ENCODE measurements at regions not wholly inside any gene's neighbourhood (a gene's known extent, or its start where the extent isn't known, plus 50 kb on each side); places are given as distances from the start of the nearest gene placed in this dataset.
A peak's percentile ranks its signal among the peaks of the same experiment; 100 is the strongest.

- no peaks in the 10 kb centered on the region for H3K27me3 ChIP-seq (ENCODE audit: control insufficient read depth, insufficient read depth, low read length)
- no peak overlapping the region for H2AFZ ChIP-seq (ENCODE audit: low read length)
- peak in 1 of 2 donors; percentile 2 for DNase-seq (ENCODE audit: low read depth in 2 of 2)
- H4K20me1 ChIP-seq (ENCODE audit: control insufficient read depth, extremely low read depth, insufficient read depth, low read length) = no peaks in the 10 kb centered on the region
- no peak overlapping the region for H3K4me3 ChIP-seq (replicated peaks in 1 of 4; ENCODE audit: control extremely low read depth in 1 of 4, insufficient read depth in 1 of 4, low read depth in 3 of 4, low read length in 4 of 4)
- TF ChIP-seq EZH2 (IDR thresholded peaks at IDR 0.05; ENCODE audit: low read length, missing control alignments) = no peak
- TF ChIP-seq, protein P1, sequence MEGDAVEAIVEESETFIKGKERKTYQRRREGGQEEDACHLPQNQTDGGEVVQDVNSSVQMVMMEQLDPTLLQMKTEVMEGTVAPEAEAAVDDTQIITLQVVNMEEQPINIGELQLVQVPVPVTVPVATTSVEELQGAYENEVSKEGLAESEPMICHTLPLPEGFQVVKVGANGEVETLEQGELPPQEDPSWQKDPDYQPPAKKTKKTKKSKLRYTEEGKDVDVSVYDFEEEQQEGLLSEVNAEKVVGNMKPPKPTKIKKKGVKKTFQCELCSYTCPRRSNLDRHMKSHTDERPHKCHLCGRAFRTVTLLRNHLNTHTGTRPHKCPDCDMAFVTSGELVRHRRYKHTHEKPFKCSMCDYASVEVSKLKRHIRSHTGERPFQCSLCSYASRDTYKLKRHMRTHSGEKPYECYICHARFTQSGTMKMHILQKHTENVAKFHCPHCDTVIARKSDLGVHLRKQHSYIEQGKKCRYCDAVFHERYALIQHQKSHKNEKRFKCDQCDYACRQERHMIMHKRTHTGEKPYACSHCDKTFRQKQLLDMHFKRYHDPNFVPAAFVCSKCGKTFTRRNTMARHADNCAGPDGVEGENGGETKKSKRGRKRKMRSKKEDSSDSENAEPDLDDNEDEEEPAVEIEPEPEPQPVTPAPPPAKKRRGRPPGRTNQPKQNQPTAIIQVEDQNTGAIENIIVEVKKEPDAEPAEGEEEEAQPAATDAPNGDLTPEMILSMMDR (conservative IDR thresholded peaks at IDR 0.05 in 1 of 2, IDR thresholded peaks at IDR 0.05 in 1 of 2; ENCODE audit: low read depth in 1 of 2, low read length in 2 of 2) = no peak
- no peaks in the 10 kb centered on the region for H3K4me1 ChIP-seq (ENCODE audit: control insufficient read depth, extremely low read depth, insufficient read depth, low read length)
- H3K79me2 ChIP-seq (ENCODE audit: control insufficient read depth, insufficient read depth, low read length) = no peaks in the 10 kb centered on the region
- H3K36me3 ChIP-seq (ENCODE audit: control insufficient read depth, insufficient read depth, low read length) = no peaks in the 10 kb centered on the region
- no peak overlapping the region for H3K9ac ChIP-seq (ENCODE audit: insufficient read depth, low read length)
- H3K4me2 ChIP-seq (ENCODE audit: extremely low read depth, insufficient read depth, low read length) = no peak overlapping the region
- H3K27ac ChIP-seq (ENCODE audit: insufficient read depth, low read length) = no peak overlapping the region
- H3K9me3 ChIP-seq (ENCODE audit: control insufficient read depth, insufficient read depth, low read depth, low read length) = no peaks in the 10 kb centered on the region
Measured at GRCh38 chr4:45438047-45438446, 685.8 kb downstream of the GABRG1 start.

DNA sequence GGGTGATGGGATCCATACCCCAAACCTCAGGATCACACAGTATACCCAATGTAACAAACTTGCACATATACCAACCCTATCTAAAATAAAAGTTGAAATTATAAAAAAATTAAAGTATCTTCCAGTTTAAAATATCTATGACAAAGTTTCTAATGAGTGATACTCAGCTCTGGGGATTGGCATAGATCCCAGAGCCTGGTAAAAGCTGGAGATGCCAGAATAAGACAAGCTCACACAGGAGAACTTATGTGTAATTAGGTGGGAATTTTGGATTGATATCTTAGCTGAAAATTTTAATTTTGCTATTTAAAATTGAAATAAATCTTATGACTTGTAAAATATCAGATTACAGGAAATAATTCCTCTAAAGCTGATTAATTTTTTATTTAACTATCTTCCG is 686.5 kb downstream of the GABRG1 start:
- H4K20me1 ChIP-seq (ENCODE audit: control insufficient read depth, extremely low read depth, insufficient read depth, low read length) = no peaks in the 10 kb centered on the region
- no peak for TF ChIP-seq EZH2 (IDR thresholded peaks at IDR 0.05; ENCODE audit: low read length, missing control alignments)
- TF ChIP-seq, protein P1 (conservative IDR thresholded peaks at IDR 0.05 in 1 of 2, IDR thresholded peaks at IDR 0.05 in 1 of 2; ENCODE audit: low read depth in 1 of 2, low read length in 2 of 2) = no peak
- no peak overlapping the region for H3K9ac ChIP-seq (ENCODE audit: insufficient read depth, low read length)
- H2AFZ ChIP-seq (ENCODE audit: low read length) = no peak overlapping the region
- H3K4me2 ChIP-seq (ENCODE audit: extremely low read depth, insufficient read depth, low read length) = no peak overlapping the region
- H3K79me2 ChIP-seq (ENCODE audit: control insufficient read depth, insufficient read depth, low read length) = no peaks in the 10 kb centered on the region
- H3K27me3 ChIP-seq (ENCODE audit: control insufficient read depth, insufficient read depth, low read length) = no peaks in the 10 kb centered on the region
- no peak overlapping the region for H3K4me3 ChIP-seq (replicated peaks in 1 of 4; ENCODE audit: control extremely low read depth in 1 of 4, insufficient read depth in 1 of 4, low read depth in 3 of 4, low read length in 4 of 4)
- H3K27ac ChIP-seq (ENCODE audit: insufficient read depth, low read length) = no peak overlapping the region
- no peaks in the 10 kb centered on the region for H3K4me1 ChIP-seq (ENCODE audit: control insufficient read depth, extremely low read depth, insufficient read depth, low read length)
- no peak for DNase-seq (ENCODE audit: low read depth in 2 of 2)
- no peaks in the 10 kb centered on the region for H3K36me3 ChIP-seq (ENCODE audit: control insufficient read depth, insufficient read depth, low read length)
- H3K9me3 ChIP-seq (ENCODE audit: control insufficient read depth, insufficient read depth, low read depth, low read length) = no peaks in the 10 kb centered on the region

GRCh38 chr4:45425135-45425534 is 698.7 kb downstream of the GABRG1 start:
- DNase-seq (ENCODE audit: low read depth in 2 of 2) = no peak
- Histone ChIP-seq H3K4me1 (ENCODE audit: control insufficient read depth, extremely low read depth, insufficient read depth, low read length) (no peaks in the 10 kb centered on the region), H3K27ac (ENCODE audit: insufficient read depth, low read length) (no peak overlapping the region), H3K27me3 (ENCODE audit: control insufficient read depth, insufficient read depth, low read length) (no peaks in the 10 kb centered on the region), H4K20me1 (ENCODE audit: control insufficient read depth, extremely low read depth, insufficient read depth, low read length) (no peaks in the 10 kb centered on the region), H3K4me3 (replicated peaks in 1 of 4; ENCODE audit: control extremely low read depth in 1 of 4, insufficient read depth in 1 of 4, low read depth in 3 of 4, low read length in 4 of 4) (no peak overlapping the region), H3K36me3 (ENCODE audit: control insufficient read depth, insufficient read depth, low read length) (no peaks in the 10 kb centered on the region), H3K9me3 (ENCODE audit: control insufficient read depth, insufficient read depth, low read depth, low read length) (no peaks in the 10 kb centered on the region), H3K9ac (ENCODE audit: insufficient read depth, low read length) (no peak overlapping the region), H2AFZ (ENCODE audit: low read length) (no peak overlapping the region), H3K4me2 (ENCODE audit: extremely low read depth, insufficient read depth, low read length) (no peak overlapping the region), H3K79me2 (ENCODE audit: control insufficient read depth, insufficient read depth, low read length) (no peaks in the 10 kb centered on the region)
- no peak for TF ChIP-seq EZH2 (IDR thresholded peaks at IDR 0.05; ENCODE audit: low read length, missing control alignments)
- TF ChIP-seq, protein P1 (conservative IDR thresholded peaks at IDR 0.05 in 1 of 2, IDR thresholded peaks at IDR 0.05 in 1 of 2; ENCODE audit: low read depth in 1 of 2, low read length in 2 of 2) = no peak

Measured in fibroblast of lung (primary cell).